GM12873 (cell line): ENCODE measurements at regions not wholly inside any gene's neighbourhood (a gene's known extent, or its start where the extent isn't known, plus 50 kb on each side); places are given as distances from the start of the nearest gene placed in this dataset.
A peak's percentile ranks its signal among the peaks of the same experiment; 100 is the strongest.

Experiments used
- TF ChIP-seq, protein P1 (sequence below): IDR thresholded peaks from 2 replicates; pipeline ENCODE4 v1.5.1; 2012; ENCODE audit warnings: low read depth, mild to moderate bottlenecking, moderate library complexity, low read length, control low read depth; ENCODE audit not compliant: insufficient read depth; ENCODE audit errors: missing control alignments

DNA sequence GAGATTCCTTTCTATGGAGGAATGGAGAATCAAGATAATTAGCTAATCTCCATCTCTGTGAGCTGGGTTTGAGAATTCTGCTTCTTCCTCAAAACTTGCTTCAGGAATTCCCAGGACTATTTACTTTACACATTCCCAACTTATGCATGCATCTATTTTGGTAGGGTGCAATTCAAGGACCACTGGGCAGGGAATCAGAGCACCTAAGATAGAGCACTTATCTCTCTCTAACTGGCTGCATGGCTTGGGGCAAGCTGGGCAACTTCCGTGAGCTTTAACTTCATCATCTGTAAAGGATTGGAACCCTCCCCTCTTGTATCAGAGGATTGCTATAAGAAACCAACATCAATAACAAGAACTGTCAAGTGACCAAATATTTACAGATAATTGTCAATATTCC is 160.2 kb downstream of the PDCD6IP start:
- TF ChIP-seq, protein P1, sequence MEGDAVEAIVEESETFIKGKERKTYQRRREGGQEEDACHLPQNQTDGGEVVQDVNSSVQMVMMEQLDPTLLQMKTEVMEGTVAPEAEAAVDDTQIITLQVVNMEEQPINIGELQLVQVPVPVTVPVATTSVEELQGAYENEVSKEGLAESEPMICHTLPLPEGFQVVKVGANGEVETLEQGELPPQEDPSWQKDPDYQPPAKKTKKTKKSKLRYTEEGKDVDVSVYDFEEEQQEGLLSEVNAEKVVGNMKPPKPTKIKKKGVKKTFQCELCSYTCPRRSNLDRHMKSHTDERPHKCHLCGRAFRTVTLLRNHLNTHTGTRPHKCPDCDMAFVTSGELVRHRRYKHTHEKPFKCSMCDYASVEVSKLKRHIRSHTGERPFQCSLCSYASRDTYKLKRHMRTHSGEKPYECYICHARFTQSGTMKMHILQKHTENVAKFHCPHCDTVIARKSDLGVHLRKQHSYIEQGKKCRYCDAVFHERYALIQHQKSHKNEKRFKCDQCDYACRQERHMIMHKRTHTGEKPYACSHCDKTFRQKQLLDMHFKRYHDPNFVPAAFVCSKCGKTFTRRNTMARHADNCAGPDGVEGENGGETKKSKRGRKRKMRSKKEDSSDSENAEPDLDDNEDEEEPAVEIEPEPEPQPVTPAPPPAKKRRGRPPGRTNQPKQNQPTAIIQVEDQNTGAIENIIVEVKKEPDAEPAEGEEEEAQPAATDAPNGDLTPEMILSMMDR = no peak

DNA sequence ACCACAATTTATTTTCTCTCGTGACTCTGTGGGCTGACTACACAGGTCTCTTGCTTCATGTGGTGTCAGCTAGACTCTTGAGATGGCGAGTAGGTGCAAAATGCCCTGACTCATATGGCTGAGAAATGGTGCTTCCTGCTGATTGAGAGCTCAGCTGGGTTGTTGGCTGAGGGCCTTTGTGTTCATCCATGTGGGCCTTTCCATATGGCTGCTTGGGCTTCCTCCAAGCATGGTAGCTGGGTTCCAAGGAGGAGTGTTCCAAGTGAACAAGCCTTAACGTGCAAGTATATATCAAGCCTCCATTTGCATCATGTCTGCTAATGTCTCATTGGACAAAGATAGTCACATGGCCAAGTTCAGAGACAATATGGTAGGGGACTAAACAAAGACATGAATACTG is 164.0 kb downstream of the PDCD6IP start:
- TF ChIP-seq, protein P1 = no peak

DNA sequence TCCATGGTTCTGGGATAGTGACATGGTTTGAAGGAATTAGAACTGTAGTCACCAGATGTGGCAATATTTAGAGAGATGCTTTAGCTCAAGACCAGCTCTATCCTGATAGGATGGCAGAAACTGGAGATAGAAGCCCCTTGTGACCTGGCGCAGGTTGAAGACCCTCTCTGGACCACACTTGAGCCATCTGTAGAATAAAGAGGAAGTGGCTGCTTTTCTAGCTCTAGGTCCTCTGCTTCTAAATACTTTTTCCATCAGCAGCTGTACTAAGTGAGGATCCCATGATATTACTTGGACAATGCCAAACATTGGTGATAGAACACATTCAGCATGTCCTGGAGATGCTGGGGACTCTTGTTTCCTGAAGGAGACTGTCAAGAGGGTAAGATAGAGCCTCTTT is 172.6 kb downstream of the PDCD6IP start:
- TF ChIP-seq, protein P1 = no peak

DNA sequence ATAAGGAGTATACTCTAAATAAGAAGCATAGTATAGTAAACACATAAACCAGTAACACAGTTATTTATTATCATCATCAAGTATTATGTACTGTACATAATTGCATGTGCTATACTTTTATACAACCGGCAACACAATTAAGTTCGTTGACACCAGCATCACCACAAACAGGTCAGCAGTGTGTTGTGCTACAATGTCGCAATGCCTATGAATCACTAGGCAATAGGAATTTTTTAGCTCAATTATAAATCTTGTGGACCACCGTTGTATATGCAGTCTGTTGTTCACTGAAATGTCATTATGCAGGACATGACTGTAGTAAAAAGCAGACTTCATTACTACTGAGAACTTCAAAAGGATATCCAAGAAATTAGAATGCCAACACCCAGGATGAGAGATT is 177.0 kb downstream of the PDCD6IP start:
- TF ChIP-seq, protein P1 = no peak

DNA sequence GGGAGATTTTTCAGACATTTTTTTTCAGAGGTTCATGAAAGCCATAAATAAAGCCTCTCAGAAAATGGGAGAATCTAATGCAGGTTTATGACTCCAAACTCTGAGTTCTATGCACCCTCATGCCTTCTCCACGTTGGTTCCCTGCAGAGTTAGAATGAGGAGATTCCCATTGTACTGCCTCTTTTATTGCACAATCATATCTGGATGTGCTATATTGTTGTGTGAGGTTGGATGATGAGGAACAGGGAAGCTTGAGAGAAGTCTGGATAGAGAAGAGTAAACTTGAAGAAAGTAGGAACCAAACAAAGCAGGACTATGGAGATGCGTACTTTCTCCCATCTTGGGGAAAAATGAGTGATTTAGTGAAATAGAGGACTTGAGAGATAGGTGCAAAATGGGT is 178.8 kb downstream of the PDCD6IP start:
- TF ChIP-seq, protein P1 = no peak

DNA sequence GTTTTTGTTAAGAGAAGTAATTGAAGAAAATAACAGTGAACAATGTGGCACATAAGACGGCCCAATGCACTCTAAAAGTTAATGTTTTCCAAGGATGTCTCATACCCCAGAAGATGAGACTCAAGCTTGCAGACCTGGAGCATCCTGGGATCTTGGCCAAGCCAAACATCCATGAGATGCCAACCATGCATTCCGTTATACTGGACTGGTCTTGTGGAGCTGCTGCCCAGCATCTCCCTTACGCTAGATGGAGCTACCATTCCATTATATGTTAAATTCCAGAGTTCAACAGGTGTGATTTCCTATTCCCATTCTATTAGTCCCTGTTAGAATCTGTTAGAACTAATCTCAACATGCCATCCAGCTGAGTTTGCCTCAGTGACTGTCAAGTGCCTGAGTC is 181.8 kb downstream of the PDCD6IP start:
- TF ChIP-seq, protein P1 = peak; percentile 55

DNA sequence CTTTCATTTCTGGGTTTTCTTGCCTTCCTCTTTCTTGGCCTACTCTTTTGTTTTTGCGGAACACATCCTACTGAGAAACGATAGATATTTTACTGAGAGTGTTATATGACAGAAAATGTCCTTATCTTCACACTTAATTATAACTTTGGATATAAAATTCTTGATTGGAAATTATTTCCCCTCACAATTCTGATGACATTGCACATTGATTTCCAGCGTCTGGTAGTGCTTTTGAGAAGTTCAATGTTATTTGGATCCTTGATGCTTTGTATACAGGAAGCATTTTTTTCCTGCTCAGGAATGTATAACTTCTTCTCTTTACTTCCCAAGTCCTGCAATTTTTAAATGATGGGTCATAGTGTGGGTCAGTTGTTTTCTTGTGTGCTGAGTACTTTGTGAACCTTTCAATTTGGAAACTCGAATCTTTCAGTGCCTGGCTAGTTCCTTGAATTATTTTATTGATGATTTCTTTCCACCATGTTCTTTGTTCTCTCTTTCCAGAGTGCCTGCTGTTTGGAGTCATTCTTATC is 183.9 kb downstream of the PDCD6IP start:
- TF ChIP-seq, protein P1 = no peak
